GM23338 (cell line): ENCODE measurements at regions not wholly inside any gene's neighbourhood (a gene's known extent, or its start where the extent isn't known, plus 50 kb on each side); places are given as distances from the start of the nearest gene placed in this dataset.

Experiments
- ATAC-seq: fragments of 200-7000 bp; cut with Tn5 transposase; 3 replicates; pipeline ENCODE4 v1.9.1; 2020
- DNase-seq: peaks from one replicate; pipeline ENCODE4 v3.0.0-alpha.2; 2015; ENCODE audit warnings: low spot score
- H2AFZ ChIP-seq: fragments of 200-600 bp; sonication (generic); 2 replicates; pipeline ENCODE4 v1.8.0; 2016; ENCODE audit warnings: antibody characterized with exemption, mild to moderate bottlenecking, moderate library complexity
- H3F3A ChIP-seq: fragments of 200-600 bp; sonication (generic); replicated peaks from 2 replicates; pipeline ENCODE4 v1.8.0; 2017; ENCODE audit warnings: antibody characterized with exemption, mixed run types, low read depth
- H3K27ac ChIP-seq: fragments of 200-600 bp; sonication (generic); 2 replicates; pipeline ENCODE4 v1.6.1; 2016; ENCODE audit warnings: low read depth
- H3K27me3 ChIP-seq: fragments of 200-600 bp; sonication (generic); 2 replicates; pipeline ENCODE4 v1.8.0; 2016; ENCODE audit warnings: mild to moderate bottlenecking, mixed run types, moderate library complexity; ENCODE audit not compliant: insufficient read depth
- H3K36me3 ChIP-seq: fragments of 200-600 bp; sonication (generic); 2 replicates; pipeline ENCODE4 v1.8.0; 2016; ENCODE audit warnings: mild to moderate bottlenecking; ENCODE audit not compliant: insufficient read depth
- H3K4me1 ChIP-seq: fragments of 200-600 bp; sonication (generic); 2 replicates; pipeline ENCODE4 v1.8.0; 2016; ENCODE audit warnings: mild to moderate bottlenecking, moderate library complexity; ENCODE audit not compliant: insufficient read depth
- H3K4me2 ChIP-seq: fragments of 200-600 bp; sonication (generic); 2 replicates; pipeline ENCODE4 v1.7.1; 2017; ENCODE audit warnings: mixed run types
- H3K4me3 ChIP-seq: fragments of 200-600 bp; sonication (generic); 2 replicates; pipeline ENCODE4 v1.6.1; 2016; ENCODE audit warnings: mixed run types
- H3K79me2 ChIP-seq: fragments of 200-600 bp; sonication (generic); replicated peaks from 2 replicates; pipeline ENCODE4 v1.8.0; 2017; ENCODE audit warnings: mild to moderate bottlenecking; ENCODE audit not compliant: insufficient read depth
- H3K9me2 ChIP-seq: fragments of 200-600 bp; sonication (generic); 2 replicates; pipeline ENCODE4 v1.8.0; 2017; ENCODE audit not compliant: insufficient read depth
- H4K20me1 ChIP-seq: fragments of 200-600 bp; sonication (generic); replicated peaks from 2 replicates; pipeline ENCODE4 v1.8.0; 2017; ENCODE audit warnings: mild to moderate bottlenecking; ENCODE audit not compliant: insufficient read depth
- H3K27ac Mint-ChIP-seq: 2 replicates; pipeline ENCODE4 v1.8.0; 2020; ENCODE audit warnings: inconsistent platforms, mild to moderate bottlenecking, moderate library complexity, mixed read lengths
- H3K27me3 Mint-ChIP-seq: 3 replicates; pipeline ENCODE4 v1.8.0; 2022; ENCODE audit warnings: low read depth, mild to moderate bottlenecking, moderate library complexity, mixed read lengths, inconsistent platforms; ENCODE audit not compliant: insufficient read depth, poor library complexity
- H3K36me3 Mint-ChIP-seq: 3 replicates; pipeline ENCODE4 v1.8.0; 2021; ENCODE audit warnings: low read depth, mild to moderate bottlenecking, inconsistent platforms, moderate library complexity, mixed read lengths
- H3K4me1 Mint-ChIP-seq: 3 replicates; pipeline ENCODE4 v1.8.0; 2020; ENCODE audit warnings: mild to moderate bottlenecking, inconsistent platforms, mixed read lengths
- H3K4me3 Mint-ChIP-seq: 3 replicates; pipeline ENCODE4 v1.8.0; 2021; ENCODE audit warnings: moderate library complexity, mild to moderate bottlenecking, inconsistent platforms, mixed read lengths
- H3K9me3 Mint-ChIP-seq: 3 replicates; pipeline ENCODE4 v1.8.0; 2020; ENCODE audit warnings: moderate library complexity, mild to moderate bottlenecking, inconsistent platforms, mixed read lengths
- CTCF ChIP-seq, 2 experiments: fragments of 200-600 bp in 1 of 2; sonication (generic) in 1 of 2; conservative IDR thresholded peaks; 2 replicates each; pipeline versions ENCODE4 v1.5.1 to v1.6.1; 2016 to 2017; ENCODE audit warnings: antibody characterized with exemption in 2 of 2, low read depth in 2 of 2, mild to moderate bottlenecking in 2 of 2, moderate library complexity in 1 of 2
- EZH2 ChIP-seq: fragments of 200-600 bp; sonication (generic); IDR thresholded peaks from one replicate; pipeline ENCODE4 v1.8.0; 2017; ENCODE audit warnings: antibody characterized with exemption, mild to moderate bottlenecking, low read depth; ENCODE audit not compliant: unreplicated experiment
- JUNB ChIP-seq: IDR thresholded peaks from one replicate; pipeline ENCODE4 v1.6.1; 2016; ENCODE audit warnings: antibody characterized with exemption; ENCODE audit not compliant: unreplicated experiment
- NANOG ChIP-seq: IDR thresholded peaks from 2 replicates; pipeline ENCODE4 v1.6.1; 2016; ENCODE audit warnings: antibody characterized with exemption, borderline replicate concordance
- REST ChIP-seq: IDR thresholded peaks from one replicate; pipeline ENCODE4 v1.6.1; 2018; ENCODE audit warnings: antibody characterized with exemption; ENCODE audit not compliant: unreplicated experiment
- STAT1 ChIP-seq: IDR thresholded peaks from one replicate; pipeline ENCODE4 v1.6.1; 2016; ENCODE audit warnings: antibody characterized with exemption; ENCODE audit not compliant: unreplicated experiment
- ZNF114 ChIP-seq: fragments of 250-450 bp; sonication (Bioruptor Pico); IDR thresholded peaks from 2 replicates; pipeline ENCODE4 v1.5.0; 2020; ENCODE audit warnings: mild to moderate bottlenecking, moderate library complexity
- ZNF331 ChIP-seq: fragments of 250-450 bp; sonication (Bioruptor Pico); IDR thresholded peaks from 2 replicates; pipeline ENCODE4 v1.5.0; 2020; ENCODE audit warnings: low read depth, mild to moderate bottlenecking, moderate library complexity
- TF ChIP-seq, protein P1 (sequence below): IDR thresholded peaks from 2 replicates; pipeline ENCODE4 v1.6.1; 2016; ENCODE audit warnings: antibody characterized with exemption
- TF ChIP-seq, protein P2 (sequence below): fragments of 250-450 bp; sonication (Bioruptor Pico); IDR thresholded peaks from 2 replicates; pipeline ENCODE4 v1.5.0; 2020; ENCODE audit warnings: mild to moderate bottlenecking, moderate library complexity

GRCh38 chr11:57124917-57125316 lies 56.8 kb upstream of the LRRC55 start:
- no peaks in the 10 kb centered on the region for H3K36me3 Mint-ChIP-seq
- peaks cover 4% of the 10 kb centered on the region for H3K27me3 Mint-ChIP-seq
- H3K9me2 ChIP-seq = peaks cover 22% of the 10 kb centered on the region
- H3K9me3 Mint-ChIP-seq = no peaks in the 10 kb centered on the region
- peak overlapping the region; percentile 72; the same call in 1 of the 2 replicates for H2AFZ ChIP-seq
- H3K79me2 ChIP-seq = no peaks in the 10 kb centered on the region
- H3K4me1 Mint-ChIP-seq = peaks cover 31% of the 10 kb centered on the region
- no peaks in the 10 kb centered on the region for H3F3A ChIP-seq
- no peak overlapping the region for H3K4me3 Mint-ChIP-seq
- H3K4me2 ChIP-seq = no peak overlapping the region
- H3K27me3 ChIP-seq = no peaks in the 10 kb centered on the region
- no peak overlapping the region for H3K4me3 ChIP-seq
- DNase-seq = no peak
- no peak for TF ChIP-seq REST
- TF ChIP-seq, protein P1, sequence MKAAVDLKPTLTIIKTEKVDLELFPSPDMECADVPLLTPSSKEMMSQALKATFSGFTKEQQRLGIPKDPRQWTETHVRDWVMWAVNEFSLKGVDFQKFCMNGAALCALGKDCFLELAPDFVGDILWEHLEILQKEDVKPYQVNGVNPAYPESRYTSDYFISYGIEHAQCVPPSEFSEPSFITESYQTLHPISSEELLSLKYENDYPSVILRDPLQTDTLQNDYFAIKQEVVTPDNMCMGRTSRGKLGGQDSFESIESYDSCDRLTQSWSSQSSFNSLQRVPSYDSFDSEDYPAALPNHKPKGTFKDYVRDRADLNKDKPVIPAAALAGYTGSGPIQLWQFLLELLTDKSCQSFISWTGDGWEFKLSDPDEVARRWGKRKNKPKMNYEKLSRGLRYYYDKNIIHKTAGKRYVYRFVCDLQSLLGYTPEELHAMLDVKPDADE = no peak
- TF ChIP-seq NANOG = no peak
- TF ChIP-seq STAT1 = no peak
- TF ChIP-seq CTCF (conservative IDR thresholded peaks at IDR 0.05; ENCODE audit: low read depth in 2 of 2) = no peak
- no peak for TF ChIP-seq EZH2
- TF ChIP-seq ZNF114 (CRISPR knock-in tag) = no peak
- TF ChIP-seq JUNB = no peak
- TF ChIP-seq, protein P2, sequence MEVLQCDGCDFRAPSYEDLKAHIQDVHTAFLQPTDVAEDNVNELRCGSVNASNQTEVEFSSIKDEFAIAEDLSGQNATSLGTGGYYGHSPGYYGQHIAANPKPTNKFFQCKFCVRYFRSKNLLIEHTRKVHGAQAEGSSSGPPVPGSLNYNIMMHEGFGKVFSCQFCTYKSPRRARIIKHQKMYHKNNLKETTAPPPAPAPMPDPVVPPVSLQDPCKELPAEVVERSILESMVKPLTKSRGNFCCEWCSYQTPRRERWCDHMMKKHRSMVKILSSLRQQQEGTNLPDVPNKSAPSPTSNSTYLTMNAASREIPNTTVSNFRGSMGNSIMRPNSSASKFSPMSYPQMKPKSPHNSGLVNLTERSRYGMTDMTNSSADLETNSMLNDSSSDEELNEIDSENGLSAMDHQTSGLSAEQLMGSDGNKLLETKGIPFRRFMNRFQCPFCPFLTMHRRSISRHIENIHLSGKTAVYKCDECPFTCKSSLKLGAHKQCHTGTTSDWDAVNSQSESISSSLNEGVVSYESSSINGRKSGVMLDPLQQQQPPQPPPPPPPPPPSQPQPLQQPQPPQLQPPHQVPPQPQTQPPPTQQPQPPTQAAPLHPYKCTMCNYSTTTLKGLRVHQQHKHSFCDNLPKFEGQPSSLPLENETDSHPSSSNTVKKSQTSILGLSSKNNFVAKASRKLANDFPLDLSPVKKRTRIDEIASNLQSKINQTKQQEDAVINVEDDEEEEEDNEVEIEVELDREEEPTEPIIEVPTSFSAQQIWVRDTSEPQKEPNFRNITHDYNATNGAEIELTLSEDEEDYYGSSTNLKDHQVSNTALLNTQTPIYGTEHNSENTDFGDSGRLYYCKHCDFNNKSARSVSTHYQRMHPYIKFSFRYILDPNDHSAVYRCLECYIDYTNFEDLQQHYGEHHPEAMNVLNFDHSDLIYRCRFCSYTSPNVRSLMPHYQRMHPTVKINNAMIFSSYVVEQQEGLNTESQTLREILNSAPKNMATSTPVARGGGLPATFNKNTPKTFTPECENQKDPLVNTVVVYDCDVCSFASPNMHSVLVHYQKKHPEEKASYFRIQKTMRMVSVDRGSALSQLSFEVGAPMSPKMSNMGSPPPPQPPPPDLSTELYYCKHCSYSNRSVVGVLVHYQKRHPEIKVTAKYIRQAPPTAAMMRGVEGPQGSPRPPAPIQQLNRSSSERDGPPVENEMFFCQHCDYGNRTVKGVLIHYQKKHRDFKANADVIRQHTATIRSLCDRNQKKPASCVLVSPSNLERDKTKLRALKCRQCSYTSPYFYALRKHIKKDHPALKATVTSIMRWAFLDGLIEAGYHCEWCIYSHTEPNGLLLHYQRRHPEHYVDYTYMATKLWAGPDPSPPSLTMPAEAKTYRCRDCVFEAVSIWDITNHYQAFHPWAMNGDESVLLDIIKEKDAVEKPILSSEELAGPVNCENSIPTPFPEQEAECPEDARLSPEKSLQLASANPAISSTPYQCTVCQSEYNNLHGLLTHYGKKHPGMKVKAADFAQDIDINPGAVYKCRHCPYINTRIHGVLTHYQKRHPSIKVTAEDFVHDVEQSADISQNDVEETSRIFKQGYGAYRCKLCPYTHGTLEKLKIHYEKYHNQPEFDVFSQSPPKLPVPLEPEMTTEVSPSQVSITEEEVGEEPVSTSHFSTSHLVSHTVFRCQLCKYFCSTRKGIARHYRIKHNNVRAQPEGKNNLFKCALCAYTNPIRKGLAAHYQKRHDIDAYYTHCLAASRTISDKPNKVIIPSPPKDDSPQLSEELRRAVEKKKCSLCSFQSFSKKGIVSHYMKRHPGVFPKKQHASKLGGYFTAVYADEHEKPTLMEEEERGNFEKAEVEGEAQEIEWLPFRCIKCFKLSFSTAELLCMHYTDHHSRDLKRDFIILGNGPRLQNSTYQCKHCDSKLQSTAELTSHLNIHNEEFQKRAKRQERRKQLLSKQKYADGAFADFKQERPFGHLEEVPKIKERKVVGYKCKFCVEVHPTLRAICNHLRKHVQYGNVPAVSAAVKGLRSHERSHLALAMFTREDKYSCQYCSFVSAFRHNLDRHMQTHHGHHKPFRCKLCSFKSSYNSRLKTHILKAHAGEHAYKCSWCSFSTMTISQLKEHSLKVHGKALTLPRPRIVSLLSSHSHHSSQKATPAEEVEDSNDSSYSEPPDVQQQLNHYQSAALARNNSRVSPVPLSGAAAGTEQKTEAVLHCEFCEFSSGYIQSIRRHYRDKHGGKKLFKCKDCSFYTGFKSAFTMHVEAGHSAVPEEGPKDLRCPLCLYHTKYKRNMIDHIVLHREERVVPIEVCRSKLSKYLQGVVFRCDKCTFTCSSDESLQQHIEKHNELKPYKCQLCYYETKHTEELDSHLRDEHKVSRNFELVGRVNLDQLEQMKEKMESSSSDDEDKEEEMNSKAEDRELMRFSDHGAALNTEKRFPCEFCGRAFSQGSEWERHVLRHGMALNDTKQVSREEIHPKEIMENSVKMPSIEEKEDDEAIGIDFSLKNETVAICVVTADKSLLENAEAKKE = no peak
- no peak for TF ChIP-seq ZNF331
- ATAC-seq = no peak; the same call in 2 of the 3 replicates
- H3K27ac ChIP-seq = no peak overlapping the region
- no peak overlapping the region for H3K27ac Mint-ChIP-seq
- H4K20me1 ChIP-seq = no peaks in the 10 kb centered on the region
- peaks cover 19% of the 10 kb centered on the region for H3K4me1 ChIP-seq
- no peaks in the 10 kb centered on the region for H3K36me3 ChIP-seq
